ENCODE measurements at regions not wholly inside any gene's neighbourhood (a gene's known extent, or its start where the extent isn't known, plus 50 kb on each side); places are given as distances from the start of the nearest gene placed in this dataset.

DNA sequence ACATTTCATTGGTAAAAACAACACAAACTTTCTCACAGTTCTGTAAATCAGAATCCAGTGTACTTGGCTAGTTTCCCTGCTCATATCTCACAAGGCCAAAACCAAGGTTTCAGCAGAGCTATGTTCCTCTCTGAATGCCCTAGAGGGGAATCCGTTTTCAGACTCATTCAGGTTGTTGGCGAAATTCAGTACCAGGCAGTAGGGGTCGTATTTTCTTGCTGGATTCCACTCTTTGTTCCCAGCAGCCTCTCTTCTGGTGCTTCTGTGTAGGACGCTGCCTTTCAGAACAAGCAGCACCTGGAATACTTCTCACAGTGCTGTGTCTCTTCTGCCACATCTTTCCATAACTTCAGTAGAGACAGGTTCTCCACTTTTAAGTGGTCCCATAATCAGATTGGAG lies 351.9 kb downstream of the PCDH18 start:
- no peak overlapping the region for H3K4me3 ChIP-seq (ENCODE audit: control insufficient read depth, low read depth, low read length)
- TF ChIP-seq, protein P1, sequence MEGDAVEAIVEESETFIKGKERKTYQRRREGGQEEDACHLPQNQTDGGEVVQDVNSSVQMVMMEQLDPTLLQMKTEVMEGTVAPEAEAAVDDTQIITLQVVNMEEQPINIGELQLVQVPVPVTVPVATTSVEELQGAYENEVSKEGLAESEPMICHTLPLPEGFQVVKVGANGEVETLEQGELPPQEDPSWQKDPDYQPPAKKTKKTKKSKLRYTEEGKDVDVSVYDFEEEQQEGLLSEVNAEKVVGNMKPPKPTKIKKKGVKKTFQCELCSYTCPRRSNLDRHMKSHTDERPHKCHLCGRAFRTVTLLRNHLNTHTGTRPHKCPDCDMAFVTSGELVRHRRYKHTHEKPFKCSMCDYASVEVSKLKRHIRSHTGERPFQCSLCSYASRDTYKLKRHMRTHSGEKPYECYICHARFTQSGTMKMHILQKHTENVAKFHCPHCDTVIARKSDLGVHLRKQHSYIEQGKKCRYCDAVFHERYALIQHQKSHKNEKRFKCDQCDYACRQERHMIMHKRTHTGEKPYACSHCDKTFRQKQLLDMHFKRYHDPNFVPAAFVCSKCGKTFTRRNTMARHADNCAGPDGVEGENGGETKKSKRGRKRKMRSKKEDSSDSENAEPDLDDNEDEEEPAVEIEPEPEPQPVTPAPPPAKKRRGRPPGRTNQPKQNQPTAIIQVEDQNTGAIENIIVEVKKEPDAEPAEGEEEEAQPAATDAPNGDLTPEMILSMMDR (IDR thresholded peaks at IDR 0.05; ENCODE audit: control insufficient read depth, insufficient read depth, low read depth, low read length, missing control alignments) = no peak
- no peak for DNase-seq (ENCODE audit: low read depth)

DNA sequence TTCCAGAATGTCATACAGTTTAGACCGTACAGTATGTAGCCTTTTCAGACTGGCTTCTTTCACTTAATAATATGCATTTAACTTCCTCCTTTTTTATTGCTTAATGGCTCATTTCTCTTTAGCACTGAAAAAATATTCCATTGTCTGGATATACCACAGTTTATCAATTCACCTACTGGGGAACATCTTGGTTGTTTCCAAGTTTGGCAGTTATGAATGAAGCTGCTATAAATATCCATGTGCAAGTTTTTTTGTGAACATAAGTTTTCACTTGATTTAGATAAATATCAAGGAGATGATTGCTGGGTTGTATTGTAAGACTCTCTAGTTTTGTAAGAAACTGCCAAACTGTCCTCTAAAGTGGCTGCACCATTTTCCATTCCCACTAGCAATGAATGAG lies 375.5 kb downstream of the PCDH18 start:
- TF ChIP-seq, protein P1 (IDR thresholded peaks at IDR 0.05; ENCODE audit: control insufficient read depth, insufficient read depth, low read depth, low read length, missing control alignments) = no peak
- no peak for DNase-seq (ENCODE audit: low read depth)
- no peak overlapping the region for H3K4me3 ChIP-seq (ENCODE audit: control insufficient read depth, low read depth, low read length)

DNA sequence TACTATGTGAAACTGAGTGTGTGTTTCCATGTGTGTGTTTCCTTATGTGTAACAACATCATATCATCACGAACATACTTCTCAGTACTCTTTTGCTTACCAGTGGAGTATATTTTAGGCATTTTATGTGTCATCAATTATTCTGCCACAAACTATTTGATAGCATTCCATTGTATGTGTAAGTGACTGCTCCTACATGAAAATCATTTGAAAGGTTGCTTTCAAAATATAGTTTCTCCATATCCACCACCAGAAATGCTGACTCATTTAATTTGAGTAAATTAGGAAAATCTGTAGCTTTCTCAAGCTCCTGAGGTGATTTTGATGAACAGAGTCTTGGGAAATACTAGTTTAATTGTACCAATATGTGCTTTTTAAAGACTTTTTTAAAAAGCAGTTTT lies 376.2 kb downstream of the PCDH18 start:
- DNase-seq (ENCODE audit: low read depth) = peak; percentile 91
- H3K4me3 ChIP-seq (ENCODE audit: control insufficient read depth, low read depth, low read length) = no peak overlapping the region
- TF ChIP-seq, protein P1 (IDR thresholded peaks at IDR 0.05; ENCODE audit: control insufficient read depth, insufficient read depth, low read depth, low read length, missing control alignments) = no peak

DNA sequence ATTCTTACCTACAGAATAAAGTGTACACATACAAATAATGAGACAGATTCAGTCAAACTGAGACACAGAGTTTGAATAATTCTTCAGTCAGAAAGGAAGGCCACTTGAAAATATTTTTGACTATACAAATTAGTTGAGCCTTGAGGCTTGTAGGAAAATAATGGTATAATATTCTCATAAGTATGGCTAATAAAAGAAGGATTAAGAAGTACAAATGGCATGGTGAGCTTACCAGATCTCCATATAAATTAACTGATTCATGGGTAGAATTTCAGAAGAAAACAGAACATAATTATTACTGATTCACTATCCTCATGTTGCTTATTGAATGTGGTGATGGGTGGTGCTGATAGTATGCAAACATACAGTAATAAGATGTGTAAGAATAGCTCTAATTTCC lies 401.1 kb downstream of the PCDH18 start:
- DNase-seq (ENCODE audit: low read depth) = no peak
- H3K4me3 ChIP-seq (ENCODE audit: control insufficient read depth, low read depth, low read length) = no peak overlapping the region
- TF ChIP-seq, protein P1 (IDR thresholded peaks at IDR 0.05; ENCODE audit: control insufficient read depth, insufficient read depth, low read depth, low read length, missing control alignments) = no peak

DNA sequence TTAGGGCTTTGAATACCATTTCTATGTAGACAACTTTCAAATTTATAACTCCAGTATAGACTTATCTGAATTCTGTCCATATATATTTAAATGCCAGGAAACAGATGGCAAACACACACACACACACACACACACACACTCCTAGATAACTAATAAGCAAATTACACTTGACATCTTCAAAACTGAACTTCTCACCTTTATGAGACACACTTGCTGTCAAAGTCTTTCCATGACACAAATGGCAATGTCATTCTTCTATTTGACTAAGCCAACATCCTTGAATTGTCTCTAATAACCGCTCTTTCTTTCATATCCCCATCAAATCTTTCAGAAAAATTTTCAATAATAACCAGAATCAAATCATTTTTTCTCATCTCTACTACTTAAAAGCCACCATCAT lies 402.4 kb downstream of the PCDH18 start:
- no peak for DNase-seq (ENCODE audit: low read depth)
- H3K4me3 ChIP-seq (ENCODE audit: control insufficient read depth, low read depth, low read length) = no peak overlapping the region
- TF ChIP-seq, protein P1 (IDR thresholded peaks at IDR 0.05; ENCODE audit: control insufficient read depth, insufficient read depth, low read depth, low read length, missing control alignments) = no peak

DNA sequence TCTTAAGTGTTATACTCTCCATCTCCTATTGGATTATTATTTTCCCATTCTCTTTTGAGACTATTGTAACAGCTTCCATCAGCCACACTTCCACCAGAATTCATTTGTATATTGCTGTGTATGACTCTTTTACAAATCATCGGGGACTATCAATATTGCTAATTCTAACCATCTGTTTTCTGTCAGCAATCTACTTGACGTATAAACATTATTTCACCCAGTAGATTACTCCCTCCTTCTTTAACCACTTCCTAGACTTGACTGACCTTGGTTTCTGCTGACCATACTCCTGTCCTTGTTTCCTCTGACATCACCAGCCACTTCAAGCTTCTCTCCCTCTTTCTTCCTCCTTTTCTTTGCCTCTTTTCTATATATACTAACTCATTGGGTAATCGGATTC lies 402.9 kb downstream of the PCDH18 start:
- peak; percentile 8 for DNase-seq (ENCODE audit: low read depth)
- H3K4me3 ChIP-seq (ENCODE audit: control insufficient read depth, low read depth, low read length) = no peak overlapping the region
- TF ChIP-seq, protein P1 (IDR thresholded peaks at IDR 0.05; ENCODE audit: control insufficient read depth, insufficient read depth, low read depth, low read length, missing control alignments) = no peak

DNA sequence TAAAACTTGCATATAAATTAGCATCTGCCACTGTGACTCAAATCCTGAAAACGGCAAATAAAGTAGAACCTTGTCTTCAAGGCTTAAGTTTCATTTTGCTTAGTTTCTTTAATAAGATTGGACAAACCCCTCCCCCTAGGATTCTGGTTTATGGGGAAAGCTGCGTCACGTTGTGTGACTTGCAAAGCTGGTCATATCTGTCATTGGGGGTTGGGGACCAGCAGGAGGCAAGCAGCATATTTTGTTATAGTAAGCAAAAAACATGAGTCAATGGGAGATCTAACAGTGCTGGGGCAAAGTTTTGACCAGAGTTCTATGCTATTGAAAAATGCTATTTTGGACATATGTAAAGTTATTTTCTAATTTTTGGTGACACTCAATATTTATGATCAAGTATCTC lies 407.3 kb downstream of the PCDH18 start:
- peak; percentile 40 for DNase-seq (ENCODE audit: low read depth)
- peak overlapping the region; percentile 41 for H3K4me3 ChIP-seq (ENCODE audit: control insufficient read depth, low read depth, low read length)
- TF ChIP-seq, protein P1 (IDR thresholded peaks at IDR 0.05; ENCODE audit: control insufficient read depth, insufficient read depth, low read depth, low read length, missing control alignments) = no peak
